Spleen (tissue), 7 donors: ENCODE measurements at regions not wholly inside any gene's neighbourhood (a gene's known extent, or its start where the extent isn't known, plus 50 kb on each side); places are given as distances from the start of the nearest gene placed in this dataset.

Experiments used
- CTCF ChIP-seq, 11 experiments: fragments of 200-600 bp in 7 of 11; fragments of 450-650 bp in 4 of 11; sonication (generic) in 4 of 11; IDR thresholded peaks in 8 of 11; conservative IDR thresholded peaks in 3 of 11; 1 replicate in 7 of 11; 2 replicates in 4 of 11; pipeline versions ENCODE4 v1.4.0 to v1.8.0; 2016 to 2021; ENCODE audit warnings: antibody characterized with exemption in 11 of 11, inconsistent platforms in 4 of 11, mild to moderate bottlenecking in 1 of 11
- POLR2A ChIP-seq, 3 donors: fragments of 450-650 bp; IDR thresholded peaks; one replicate each; pipeline ENCODE4 v1.5.1; 2017; ENCODE audit warnings: antibody characterized with exemption in 3 of 3, mild to moderate bottlenecking in 1 of 3
- POLR2AphosphoS5 ChIP-seq, 3 donors: sonication (generic); formaldehyde crosslinking; IDR thresholded peaks; one replicate each; pipeline ENCODE4 v1.5.1; 2017; ENCODE audit warnings: antibody characterized with exemption in 3 of 3
- donor health status: DM: no; HTN: no; CAD: no; lungs with moderate emphysema.
- donor health status: DM: no; HTN: no; CAD: no.
- donor health status: DM: no; HTN: no; CAD: no.

- TF ChIP-seq CTCF (IDR thresholded peaks at IDR 0.05 in 8 of 11, conservative IDR thresholded peaks at IDR 0.05 in 3 of 11) (no peak), POLR2A (IDR thresholded peaks at IDR 0.05) (no peak), POLR2AphosphoS5 (IDR thresholded peaks at IDR 0.05) (no peak)
These were observed 356.1 kb upstream of the KIF2A start for GRCh38 chr5:61949679-61950435.
